PFSK-1 (cell line): ENCODE measurements at regions not wholly inside any gene's neighbourhood (a gene's known extent, or its start where the extent isn't known, plus 50 kb on each side); places are given as distances from the start of the nearest gene placed in this dataset.

Experiments used
- FOXP2 ChIP-seq: optimal IDR thresholded peaks from 2 replicates; pipeline ENCODE3; 2011; ENCODE audit warnings: borderline replicate concordance, control low read depth, inconsistent platforms; ENCODE audit not compliant: insufficient read depth; ENCODE audit errors: extremely low read length, extremely low read depth
- POLR2AphosphoS5 ChIP-seq: IDR thresholded peaks from 2 replicates; pipeline ENCODE4 v1.6.1; 2012; ENCODE audit warnings: low read depth, mild to moderate bottlenecking, control low read depth, low read length, moderate library complexity
- REST ChIP-seq, 2 experiments: IDR thresholded peaks; 2 replicates each; pipeline versions ENCODE4 v1.6.1 to v1.8.0; 2011 to 2012; ENCODE audit warnings: low read depth in 2 of 2, low read length in 2 of 2, control low read depth in 1 of 2, inconsistent platforms in 1 of 2, mild to moderate bottlenecking in 1 of 2, moderate library complexity in 1 of 2; ENCODE audit not compliant: insufficient read depth in 1 of 2
- SIN3A ChIP-seq: IDR thresholded peaks from 2 replicates; pipeline ENCODE4 v1.6.1; 2012; ENCODE audit warnings: mild to moderate bottlenecking, low read length, moderate library complexity, borderline replicate concordance; ENCODE audit not compliant: insufficient read depth
- TAF1 ChIP-seq: IDR thresholded peaks from 2 replicates; pipeline ENCODE4 v1.6.1; 2012; ENCODE audit warnings: low read length, control low read depth, borderline replicate concordance; ENCODE audit not compliant: insufficient read depth

GRCh38 chr17:6248061-6248460, 177.9 kb downstream of the WSCD1 start:
- TF ChIP-seq SIN3A (no peak), POLR2AphosphoS5 (no peak), FOXP2 (no peak), TAF1 (no peak), REST (IDR thresholded peaks at IDR 0.05; ENCODE audit: insufficient read depth in 1 of 2, low read depth in 2 of 2, low read length in 2 of 2) (no peak)

GRCh38 chr17:6245301-6246177, 175.4 kb downstream of the WSCD1 start:
- TF ChIP-seq FOXP2 (no peak), POLR2AphosphoS5 (no peak), SIN3A (no peak), REST (IDR thresholded peaks at IDR 0.05; ENCODE audit: insufficient read depth in 1 of 2, low read depth in 2 of 2, low read length in 2 of 2) (no peak), TAF1 (no peak)

GRCh38 chr17:6244796-6245195, 174.6 kb downstream of the WSCD1 start:
- TF ChIP-seq TAF1 (no peak), FOXP2 (no peak), REST (IDR thresholded peaks at IDR 0.05; ENCODE audit: insufficient read depth in 1 of 2, low read depth in 2 of 2, low read length in 2 of 2) (no peak), SIN3A (no peak), POLR2AphosphoS5 (no peak)

GRCh38 chr17:6244253-6244652, 174.1 kb downstream of the WSCD1 start:
- TF ChIP-seq POLR2AphosphoS5 = no peak
- no peak for TF ChIP-seq TAF1
- no peak for TF ChIP-seq REST (IDR thresholded peaks at IDR 0.05; ENCODE audit: insufficient read depth in 1 of 2, low read depth in 2 of 2, low read length in 2 of 2)
- no peak for TF ChIP-seq FOXP2
- TF ChIP-seq SIN3A = no peak

- TF ChIP-seq POLR2AphosphoS5 (no peak), FOXP2 (no peak), TAF1 (no peak), REST (IDR thresholded peaks at IDR 0.05; ENCODE audit: insufficient read depth in 1 of 2, low read depth in 2 of 2, low read length in 2 of 2) (no peak), SIN3A (no peak)
Observed at GRCh38 chr17:6243186-6243585, 173.0 kb downstream of the WSCD1 start.
